ENCODE measurements at regions not wholly inside any gene's neighbourhood (a gene's known extent, or its start where the extent isn't known, plus 50 kb on each side); places are given as distances from the start of the nearest gene placed in this dataset.
"Not testable (repeated sequence)": the region's sequence is repeated elsewhere in the genome, so short reads cannot be mapped to it uniquely, and the experiment has no call there.

GRCh38 chr3:5717254-5717653 is 529.7 kb downstream of the EDEM1 start:
- no peaks in the 10 kb centered on the region for H3K27me3 ChIP-seq
- no peaks in the 10 kb centered on the region for H3K9me3 ChIP-seq
- no peak for DNase-seq
- H3K27ac ChIP-seq, result no peak overlapping the region
- no peaks in the 10 kb centered on the region for H3K36me3 ChIP-seq
- no peak overlapping the region for H3K4me3 ChIP-seq
- H3K4me1 ChIP-seq, result no peaks in the 10 kb centered on the region
- intact Hi-C loops (cut with DNase I; ENCODE audit: low total_unique reads), result no loop called here
- TF ChIP-seq POLR2A (IDR thresholded peaks at IDR 0.05), result no peak
- TF ChIP-seq POLR2AphosphoS5 (IDR thresholded peaks at IDR 0.05), result no peak
- TF ChIP-seq, protein P1, sequence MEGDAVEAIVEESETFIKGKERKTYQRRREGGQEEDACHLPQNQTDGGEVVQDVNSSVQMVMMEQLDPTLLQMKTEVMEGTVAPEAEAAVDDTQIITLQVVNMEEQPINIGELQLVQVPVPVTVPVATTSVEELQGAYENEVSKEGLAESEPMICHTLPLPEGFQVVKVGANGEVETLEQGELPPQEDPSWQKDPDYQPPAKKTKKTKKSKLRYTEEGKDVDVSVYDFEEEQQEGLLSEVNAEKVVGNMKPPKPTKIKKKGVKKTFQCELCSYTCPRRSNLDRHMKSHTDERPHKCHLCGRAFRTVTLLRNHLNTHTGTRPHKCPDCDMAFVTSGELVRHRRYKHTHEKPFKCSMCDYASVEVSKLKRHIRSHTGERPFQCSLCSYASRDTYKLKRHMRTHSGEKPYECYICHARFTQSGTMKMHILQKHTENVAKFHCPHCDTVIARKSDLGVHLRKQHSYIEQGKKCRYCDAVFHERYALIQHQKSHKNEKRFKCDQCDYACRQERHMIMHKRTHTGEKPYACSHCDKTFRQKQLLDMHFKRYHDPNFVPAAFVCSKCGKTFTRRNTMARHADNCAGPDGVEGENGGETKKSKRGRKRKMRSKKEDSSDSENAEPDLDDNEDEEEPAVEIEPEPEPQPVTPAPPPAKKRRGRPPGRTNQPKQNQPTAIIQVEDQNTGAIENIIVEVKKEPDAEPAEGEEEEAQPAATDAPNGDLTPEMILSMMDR (IDR thresholded peaks at IDR 0.05), result no peak
- no peak for TF ChIP-seq EP300 (IDR thresholded peaks at IDR 0.05)
- 63 to 84% (median 68%) methylated on average over 1 of the region's 1 CpG for WGBS, 5 donors

- H3K9me3 ChIP-seq; H3K27me3 ChIP-seq; H3K36me3 ChIP-seq; H3K27ac ChIP-seq; H3K4me1 ChIP-seq; intact Hi-C loops (cut with DNase I; ENCODE audit: low total_unique reads); H3K4me3 ChIP-seq; DNase-seq: not testable (repeated sequence)
Observed at GRCh38 chr3:5719668-5720067, 532.2 kb downstream of the EDEM1 start.

DNA sequence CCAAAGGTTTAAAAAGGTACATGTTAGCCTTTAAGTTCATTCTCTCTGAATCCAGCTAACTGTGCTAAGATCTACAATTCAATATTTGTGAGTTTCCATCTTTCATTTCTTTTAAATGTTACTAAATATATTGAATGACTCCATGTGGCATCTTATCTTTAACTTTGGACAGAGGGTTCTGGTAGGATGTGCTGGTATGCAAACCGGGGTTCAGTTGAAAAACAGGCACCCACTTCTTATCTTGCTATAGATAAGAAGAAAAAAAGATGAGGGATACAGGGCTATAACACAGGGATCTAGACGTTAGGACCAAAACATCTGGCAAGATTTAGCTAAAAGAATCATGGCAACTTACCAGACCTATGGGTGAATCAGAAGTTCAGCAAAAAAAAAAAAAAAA is 538.3 kb downstream of the EDEM1 start:
- WGBS, 5 donors, result 22 to 47% (median 29%) methylated on average over 2 of the region's 2 CpGs
- no peak for TF ChIP-seq EP300 (IDR thresholded peaks at IDR 0.05)
- no peaks in the 10 kb centered on the region for H3K9me3 ChIP-seq
- intact Hi-C loops (cut with DNase I; ENCODE audit: low total_unique reads), result no loop called here
- no peak overlapping the region for H3K27ac ChIP-seq
- no peaks in the 10 kb centered on the region for H3K4me1 ChIP-seq
- H3K27me3 ChIP-seq, result no peaks in the 10 kb centered on the region
- no peak for DNase-seq
- no peaks in the 10 kb centered on the region for H3K36me3 ChIP-seq
- no peak overlapping the region for H3K4me3 ChIP-seq

- Histone ChIP-seq H3K9me3 (no peaks in the 10 kb centered on the region), H3K4me1 (no peaks in the 10 kb centered on the region), H3K27ac (no peak overlapping the region), H3K4me3 (no peak overlapping the region), H3K36me3 (no peaks in the 10 kb centered on the region), H3K27me3 (no peaks in the 10 kb centered on the region)
- 70 to 86% (median 76%) methylated on average over 5 of the region's 5 CpGs for WGBS, 5 donors
- DNase-seq, result no peak
- intact Hi-C loops (cut with DNase I; ENCODE audit: low total_unique reads), result no loop called here
- TF ChIP-seq POLR2AphosphoS5 (IDR thresholded peaks at IDR 0.05) (no peak), POLR2A (IDR thresholded peaks at IDR 0.05) (no peak), EP300 (IDR thresholded peaks at IDR 0.05) (no peak)
- TF ChIP-seq, protein P1 (IDR thresholded peaks at IDR 0.05), result no peak
Observed at GRCh38 chr3:5726621-5727020, 539.1 kb downstream of the EDEM1 start.

DNA sequence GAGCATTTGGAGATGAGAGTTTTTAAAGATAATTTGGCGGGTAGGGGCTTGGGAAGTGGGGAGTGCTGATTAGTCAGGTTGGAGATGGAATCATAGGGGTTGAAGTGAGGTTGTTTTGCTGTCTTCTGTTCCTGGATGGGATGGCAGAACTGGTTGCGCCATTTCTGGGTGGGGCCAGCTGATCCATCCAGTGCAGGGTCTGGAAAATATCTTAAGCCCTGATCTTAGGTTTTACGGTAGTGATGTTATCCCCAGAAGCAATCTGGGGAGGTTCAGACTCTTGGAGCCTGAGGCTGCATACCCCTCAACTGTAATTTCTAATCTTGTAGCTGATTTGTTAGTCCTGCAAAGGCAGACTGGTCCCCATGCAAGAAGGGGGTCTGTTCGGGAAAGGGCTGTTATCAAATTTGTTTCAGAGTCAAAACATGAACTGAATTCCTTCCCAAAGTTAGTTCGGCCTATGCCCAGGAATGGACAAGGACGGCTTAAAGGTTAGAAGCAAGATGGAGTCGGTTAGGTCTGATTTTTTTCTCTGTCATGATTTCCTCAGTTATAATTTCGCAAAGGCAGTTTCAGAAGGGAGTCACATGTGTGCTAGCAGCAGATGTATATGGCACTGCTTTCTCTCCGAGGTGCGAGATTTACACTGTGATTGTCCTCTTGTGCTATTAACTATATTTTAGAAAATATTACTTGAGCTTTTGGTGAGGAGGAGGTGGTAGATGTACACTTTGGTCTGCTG is 540.4 kb downstream of the EDEM1 start:
- Histone ChIP-seq H3K27ac (no peak overlapping the region), H3K4me3 (no peak overlapping the region), H3K27me3 (no peaks in the 10 kb centered on the region), H3K36me3 (no peaks in the 10 kb centered on the region), H3K9me3 (no peaks in the 10 kb centered on the region), H3K4me1 (no peaks in the 10 kb centered on the region)
- DNase-seq, result no peak
- intact Hi-C loops (cut with DNase I; ENCODE audit: low total_unique reads), result no loop called here
- 89 to 91% (median 90%) methylated on average over 10 of the region's 10 CpGs for WGBS, 5 donors
- TF ChIP-seq POLR2AphosphoS5 (IDR thresholded peaks at IDR 0.05) (no peak), POLR2A (IDR thresholded peaks at IDR 0.05) (no peak), EP300 (IDR thresholded peaks at IDR 0.05) (no peak)
- TF ChIP-seq, protein P1 (IDR thresholded peaks at IDR 0.05), result no peak

All from stomach (tissue), 8 donors.